HG02642 (cell line): ENCODE measurements at regions not wholly inside any gene's neighbourhood (a gene's known extent, or its start where the extent isn't known, plus 50 kb on each side); places are given as distances from the start of the nearest gene placed in this dataset.

Source experiments
- ATAC-seq: cut with Tn5 transposase; IDR thresholded peaks from one replicate; pipeline ENCODE4 v1.9.1; 2021; ENCODE audit warnings: mild to moderate bottlenecking; ENCODE audit not compliant: unreplicated experiment, poor library complexity

DNA sequence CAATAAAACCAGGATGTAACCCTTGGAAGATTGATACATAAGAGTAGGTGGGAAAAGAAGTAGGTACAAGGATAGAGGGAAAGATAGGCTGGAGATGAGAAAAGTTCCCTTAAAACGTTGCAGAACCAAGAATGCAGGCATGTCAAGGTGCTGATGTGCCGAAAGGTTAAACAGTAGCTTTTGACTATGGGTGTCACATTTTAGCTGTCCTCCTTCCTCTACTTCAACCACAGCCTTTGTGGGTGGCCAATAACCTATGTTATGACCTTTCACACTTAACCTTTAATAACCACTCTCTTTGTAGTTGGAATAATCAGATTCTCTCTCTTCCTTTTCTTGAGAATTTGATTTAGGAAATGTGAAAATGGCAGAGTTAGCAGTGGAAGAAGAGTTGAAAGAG, 184.5 kb upstream of the GAP43 start:
- no peak for ATAC-seq

DNA sequence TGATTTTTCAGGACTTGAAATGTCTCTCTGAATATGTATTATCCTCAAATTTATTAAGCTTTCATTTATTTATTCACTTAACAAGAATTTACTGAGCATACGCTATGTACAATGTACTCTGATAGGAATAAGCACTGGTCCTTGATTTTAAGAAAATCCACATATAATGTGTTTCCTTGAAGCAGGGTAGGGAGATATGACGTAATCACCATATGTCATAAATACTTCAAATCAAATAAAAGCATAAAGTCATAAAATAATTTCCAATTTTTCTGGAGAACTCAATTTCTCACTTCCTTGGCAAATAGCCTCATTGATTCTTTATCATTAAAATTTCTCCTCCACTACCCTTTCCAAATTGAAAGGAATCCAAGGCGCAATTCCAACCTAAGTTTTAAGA, 177.8 kb upstream of the GAP43 start:
- no peak for ATAC-seq

DNA sequence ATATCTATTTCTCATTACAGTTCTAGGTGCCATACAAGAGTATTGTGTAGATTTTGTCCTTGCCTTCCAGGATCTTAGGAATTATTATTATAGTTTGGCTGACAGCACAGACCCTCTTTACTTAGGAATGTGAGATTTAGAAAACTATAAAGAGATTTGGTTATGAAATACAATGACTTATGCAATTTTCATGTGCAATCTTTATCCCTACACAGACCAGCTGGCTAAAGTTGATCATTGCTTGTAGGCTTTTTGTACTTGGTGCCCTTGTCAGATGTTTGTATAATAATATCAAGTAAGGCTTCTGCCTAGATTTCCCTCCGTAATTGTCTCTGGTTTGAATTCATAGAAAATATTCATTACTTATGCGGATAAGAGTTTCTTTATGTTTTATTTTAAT, 174.5 kb upstream of the GAP43 start:
- no peak for ATAC-seq

DNA sequence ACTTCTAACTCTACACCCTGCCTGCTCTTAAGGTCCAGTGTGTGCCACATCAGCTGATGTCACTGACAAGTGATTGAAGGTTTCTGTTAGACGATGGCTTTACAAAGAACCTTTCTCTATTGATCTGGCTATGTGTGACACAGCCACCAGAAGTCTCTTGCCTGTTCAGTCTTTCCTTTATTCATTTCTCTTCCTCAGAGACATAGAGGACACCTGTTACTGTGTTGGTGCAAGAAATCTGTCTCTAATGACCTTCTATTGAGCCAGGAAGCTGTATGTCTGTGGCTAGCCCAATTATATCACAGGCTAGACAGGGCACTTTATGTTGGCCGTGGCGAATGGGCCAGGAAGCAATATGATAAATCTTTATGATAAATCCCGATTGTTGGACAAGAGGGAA, 173.3 kb upstream of the GAP43 start:
- no peak for ATAC-seq

DNA sequence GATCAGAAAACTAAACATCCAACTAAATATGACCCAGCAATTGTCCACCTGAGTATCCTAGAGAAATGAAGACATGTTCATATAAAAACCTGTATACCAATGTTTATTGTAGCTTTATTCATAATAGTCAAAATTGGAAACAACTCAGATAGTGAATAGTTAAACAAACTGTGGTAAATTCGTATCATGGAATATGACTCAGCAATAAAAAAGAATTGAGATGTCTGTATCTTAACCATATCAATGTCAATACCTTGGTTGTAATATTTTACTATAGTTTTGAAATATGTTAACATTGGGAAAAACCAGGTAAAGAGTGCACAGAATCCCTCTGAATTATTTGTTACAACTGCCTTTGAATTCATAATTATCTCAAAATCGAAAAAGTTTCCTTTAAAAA, 159.3 kb upstream of the GAP43 start:
- ATAC-seq: no peak

DNA sequence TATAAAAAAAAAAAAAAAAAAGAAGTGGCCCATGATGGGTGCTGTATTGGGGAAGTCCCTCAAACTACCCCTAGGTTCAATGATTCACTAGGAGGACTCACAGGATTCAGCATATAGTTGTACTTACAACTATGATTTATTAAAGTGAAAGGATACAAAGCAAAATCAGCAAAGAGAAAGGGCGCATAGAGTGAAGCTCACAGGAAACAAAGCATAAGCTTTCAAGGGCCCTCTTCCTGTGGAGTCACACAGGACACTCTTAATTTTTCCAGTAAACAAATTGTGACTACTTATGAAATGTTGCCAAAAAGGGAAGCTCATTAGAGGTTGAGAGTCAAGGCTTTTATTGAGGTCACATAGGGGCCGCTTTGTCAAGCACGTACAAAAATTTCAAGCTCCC, 153.7 kb upstream of the GAP43 start:
- peak; percentile 73 for ATAC-seq

DNA sequence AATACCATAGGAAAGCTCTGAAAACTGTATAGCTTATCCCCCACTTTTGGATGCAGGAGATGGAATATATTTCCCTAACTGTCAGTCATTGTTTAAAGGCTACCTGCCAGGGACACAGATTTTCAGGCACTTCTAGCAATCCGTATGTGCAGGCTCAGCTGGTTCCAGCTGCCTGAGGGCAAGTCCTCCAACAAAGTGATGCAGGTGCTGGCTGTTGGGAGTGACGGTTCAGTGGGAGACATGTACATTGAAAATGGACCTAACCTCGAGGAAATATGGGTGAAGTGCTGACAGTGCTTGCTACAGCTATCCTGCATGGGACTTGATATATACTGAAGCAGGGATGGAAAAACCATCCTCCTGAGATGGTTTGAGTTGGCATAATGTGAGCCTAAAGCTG, 153.1 kb upstream of the GAP43 start:
- ATAC-seq: peak; percentile 22

DNA sequence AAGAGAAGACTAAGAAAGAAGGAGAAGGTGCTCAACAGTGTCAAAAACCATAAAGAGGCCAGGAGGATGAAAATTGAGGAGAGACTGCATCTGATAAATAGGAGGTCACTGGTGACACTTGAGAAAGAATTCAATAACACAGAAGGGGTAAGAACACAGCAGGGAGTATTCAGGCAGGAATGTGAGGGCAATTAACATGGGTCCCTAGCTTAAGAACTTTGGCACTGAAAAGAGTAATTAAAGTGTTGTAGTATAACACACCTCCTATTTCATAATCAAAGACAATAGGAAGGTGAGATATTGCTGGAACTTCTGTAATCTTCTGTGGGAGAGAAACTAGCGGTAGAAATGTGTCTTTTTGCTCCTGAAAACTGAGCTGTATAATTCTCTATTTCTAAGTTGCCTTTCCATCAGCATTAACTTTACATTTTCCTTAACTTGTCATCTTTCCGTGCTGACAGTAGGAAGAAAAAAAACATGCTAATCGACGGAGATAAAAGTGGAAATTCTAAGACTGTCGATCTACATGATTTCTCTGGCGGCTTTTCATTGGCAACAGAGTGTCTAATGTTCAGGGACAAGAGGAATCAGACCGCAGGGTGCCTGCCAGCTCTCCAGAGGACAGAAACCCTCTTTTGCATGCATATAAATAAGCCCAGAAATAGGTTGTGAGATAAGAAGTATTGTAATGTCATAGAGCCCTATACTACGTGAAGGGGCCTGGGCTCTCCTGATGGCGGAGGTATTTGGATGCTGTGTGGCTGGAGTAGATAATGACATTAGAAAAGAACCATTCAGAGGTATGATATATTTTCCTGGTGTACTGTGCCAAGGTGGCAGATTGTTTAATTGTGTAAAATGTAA, 147.9 kb upstream of the GAP43 start:
- no peak for ATAC-seq

DNA sequence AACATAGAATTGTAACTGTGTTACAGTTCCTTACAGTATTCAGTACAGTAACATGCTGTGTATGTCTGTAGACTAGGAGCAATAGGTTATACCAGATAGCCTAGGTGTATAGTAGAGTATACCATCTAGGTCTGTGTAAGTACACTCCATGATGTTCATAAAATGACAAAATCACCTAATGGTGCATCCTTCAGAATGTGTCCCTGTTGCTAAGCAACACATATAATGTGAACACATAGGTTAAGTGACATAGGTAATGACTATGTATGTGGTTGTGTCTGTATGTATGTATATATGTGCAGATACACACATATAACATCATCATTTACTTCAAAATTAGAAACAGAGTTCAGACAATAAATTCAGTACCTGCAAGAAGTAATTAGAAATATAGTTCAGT, 146.8 kb upstream of the GAP43 start:
- ATAC-seq: no peak

DNA sequence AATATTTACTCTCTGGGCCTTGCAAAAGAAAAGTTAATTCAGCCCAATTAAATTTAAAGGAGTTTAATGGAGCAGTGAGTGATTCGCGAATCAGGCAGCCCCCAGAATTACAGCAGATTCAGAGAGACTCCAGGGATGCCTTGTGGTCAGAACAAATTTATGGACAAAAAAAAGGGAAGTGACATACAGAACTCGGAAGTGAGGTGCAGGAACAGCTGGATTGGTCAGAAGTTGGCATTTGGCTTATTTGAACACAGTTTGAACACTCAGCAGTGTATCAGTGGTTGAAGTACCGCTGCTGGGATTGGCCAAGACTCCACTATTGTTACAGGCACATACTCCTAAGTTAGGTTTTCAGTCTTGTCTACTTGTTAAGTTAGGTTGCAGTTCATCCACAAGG, 145.0 kb upstream of the GAP43 start:
- no peak for ATAC-seq

DNA sequence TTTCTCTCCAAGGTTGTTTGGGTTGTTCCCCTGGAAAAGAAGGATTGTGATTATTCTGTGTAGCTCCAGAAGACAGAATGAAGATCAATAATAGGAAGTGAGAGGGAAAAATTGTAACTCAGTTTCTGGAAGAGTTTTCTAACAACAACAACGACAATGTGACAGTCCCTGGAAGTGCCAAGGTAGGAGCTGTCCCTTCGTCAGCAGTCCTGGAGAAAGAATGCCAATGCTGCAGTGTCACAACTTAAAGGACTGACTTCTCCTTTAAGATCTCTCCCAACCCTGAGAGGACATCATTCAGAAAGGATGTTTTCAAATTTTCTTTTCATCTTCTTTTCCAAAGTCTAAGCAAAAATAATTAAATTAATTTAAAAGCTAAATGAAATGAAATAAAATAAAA, 136.4 kb upstream of the GAP43 start:
- no peak for ATAC-seq

DNA sequence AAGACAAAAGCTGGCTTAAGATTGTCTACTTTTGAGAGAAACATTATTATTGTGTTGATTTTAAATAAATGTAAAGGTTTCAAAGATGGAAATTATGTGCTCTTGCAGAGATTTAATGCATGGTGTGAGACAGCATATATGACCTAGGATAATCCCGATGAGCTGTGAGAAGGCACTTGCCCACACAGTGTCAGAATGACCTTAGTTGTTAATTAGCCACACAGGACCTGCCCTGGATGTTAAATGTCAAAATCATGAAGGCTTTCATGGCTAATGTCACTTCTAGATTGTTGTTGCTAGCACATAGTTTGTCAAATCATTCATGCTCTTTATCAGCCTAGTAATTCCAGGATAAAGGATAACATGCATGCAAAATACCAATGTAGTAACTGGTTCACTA, 135.3 kb upstream of the GAP43 start:
- ATAC-seq: no peak

DNA sequence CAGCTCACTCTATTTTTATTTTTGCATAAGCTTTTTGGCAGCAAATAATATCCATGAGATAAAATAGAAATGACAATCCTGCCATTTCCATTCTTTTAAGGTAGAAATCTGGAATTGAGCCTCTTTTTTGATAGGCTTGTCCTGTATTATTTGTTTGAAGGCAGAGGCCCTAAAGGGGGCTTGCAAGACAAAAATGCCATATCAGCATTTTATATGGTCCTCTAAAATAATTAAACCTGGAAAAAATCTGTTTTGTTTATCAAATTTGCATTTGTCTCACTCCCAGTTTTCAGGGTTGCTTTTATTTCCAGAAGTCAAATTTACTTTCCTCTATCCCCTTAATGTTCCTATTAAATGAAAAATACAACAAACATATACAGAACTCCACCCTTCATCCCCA, 134.9 kb upstream of the GAP43 start:
- no peak for ATAC-seq

DNA sequence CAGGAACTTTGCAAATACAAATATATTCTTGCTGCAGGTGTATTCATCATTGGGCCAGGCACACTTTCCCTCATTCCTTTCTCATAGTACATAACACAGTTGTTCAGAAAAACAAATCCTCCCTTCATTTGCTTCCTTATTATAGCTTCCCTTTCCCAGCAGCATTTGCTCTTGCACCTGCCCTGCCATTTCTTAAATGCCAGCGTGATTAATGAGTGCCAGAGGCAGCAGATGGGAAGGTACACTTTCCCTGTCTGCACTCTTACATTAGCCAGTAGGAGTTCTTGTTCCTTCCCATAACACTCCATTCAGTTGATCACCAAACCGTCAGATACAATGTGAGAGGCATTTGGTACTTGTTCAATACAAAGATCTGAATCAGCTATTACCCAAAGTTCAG, 128.5 kb upstream of the GAP43 start:
- no peak for ATAC-seq

DNA sequence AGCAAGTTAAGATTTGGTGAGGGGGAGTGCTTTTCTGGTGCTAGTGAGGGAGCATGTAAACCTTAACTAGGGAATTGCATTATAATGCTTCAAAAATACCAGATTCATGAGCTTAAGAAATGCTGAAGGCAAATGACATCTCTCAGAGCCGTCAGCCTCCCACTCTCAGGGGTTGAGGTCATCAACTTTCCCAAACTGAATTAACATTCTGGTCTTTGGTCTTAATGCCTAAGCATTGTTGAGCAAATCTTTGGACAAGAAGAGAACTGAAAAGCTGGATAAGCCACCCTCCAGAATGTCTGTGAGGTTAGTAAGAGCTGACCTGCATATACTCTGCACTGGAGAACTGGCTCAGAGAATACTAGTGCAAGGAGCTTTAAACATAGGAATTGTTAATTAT, 124.9 kb upstream of the GAP43 start:
- ATAC-seq: no peak

DNA sequence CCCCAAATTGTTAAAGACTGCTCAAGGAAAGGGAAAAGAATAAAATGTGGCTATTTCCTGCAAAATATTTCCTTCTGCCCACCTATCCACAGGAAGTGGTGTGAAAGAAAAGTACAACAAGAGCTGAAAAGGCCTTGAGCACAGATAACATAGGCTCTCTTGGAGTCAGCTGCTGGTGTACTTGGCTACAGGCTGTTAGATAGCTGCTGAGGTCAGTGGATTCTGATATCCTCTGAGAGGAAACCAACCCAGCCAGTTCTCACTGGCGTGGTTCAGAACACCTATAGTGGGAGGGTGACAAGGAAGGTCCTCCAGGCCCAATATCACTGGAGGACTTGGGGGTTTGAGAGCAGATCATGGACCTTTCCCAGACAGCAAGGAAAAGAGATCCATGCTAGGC, 124.4 kb upstream of the GAP43 start:
- no peak for ATAC-seq

DNA sequence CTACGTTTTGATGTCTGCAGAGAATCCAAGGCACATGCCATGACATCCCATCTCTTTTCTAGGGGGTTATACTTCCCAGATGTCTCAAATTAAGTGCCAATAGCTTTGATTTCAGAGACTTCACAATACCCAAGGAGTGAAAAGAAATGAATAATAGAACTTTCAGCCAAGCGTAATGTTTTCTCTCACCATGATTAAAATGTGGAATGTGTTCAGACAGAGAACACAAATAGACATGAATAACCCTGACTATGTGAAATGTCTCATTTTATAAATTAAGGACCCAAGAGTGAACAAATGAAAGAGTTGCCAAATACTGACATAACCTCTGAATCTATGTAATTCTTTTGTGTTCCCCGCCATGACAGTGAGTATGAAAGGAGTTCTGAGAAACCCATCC, 123.6 kb upstream of the GAP43 start:
- ATAC-seq: no peak

DNA sequence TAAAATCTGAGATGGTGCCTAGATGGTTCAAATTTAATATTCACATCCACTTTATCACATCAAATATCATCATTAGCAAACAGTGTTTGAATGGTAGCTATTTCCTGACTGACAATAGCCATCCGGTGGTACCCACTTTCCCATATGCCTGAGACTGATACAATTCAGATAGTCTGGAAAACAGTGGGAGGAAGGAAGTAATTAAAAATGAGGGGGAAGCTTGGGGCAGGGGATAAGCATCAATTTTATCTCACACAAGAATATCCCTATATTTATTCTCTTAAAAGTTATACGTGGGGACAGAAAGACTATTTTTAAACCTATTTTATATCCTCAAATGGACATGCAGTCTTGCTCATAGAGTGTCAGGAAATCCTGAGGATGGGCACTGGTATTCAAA, 122.5 kb upstream of the GAP43 start:
- ATAC-seq: no peak

DNA sequence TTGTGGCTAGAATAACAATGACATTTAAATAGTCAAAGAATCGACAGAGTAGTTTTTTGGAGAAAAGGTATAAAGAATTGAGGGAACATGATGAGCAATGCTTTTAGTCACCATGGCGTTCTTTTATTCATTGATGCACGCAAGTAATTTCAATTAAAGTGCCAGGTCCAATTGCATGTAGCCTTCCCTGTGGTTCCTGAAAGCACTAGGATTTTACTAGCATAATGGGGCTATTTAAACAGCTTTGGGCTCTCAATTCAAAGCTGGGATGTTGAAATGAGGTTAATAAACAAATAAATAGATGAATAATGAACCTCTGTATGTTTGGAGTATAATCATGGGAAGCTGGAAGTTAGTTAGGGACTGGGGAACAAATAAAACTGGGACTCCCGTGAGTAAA, 121.2 kb upstream of the GAP43 start:
- ATAC-seq: no peak

DNA sequence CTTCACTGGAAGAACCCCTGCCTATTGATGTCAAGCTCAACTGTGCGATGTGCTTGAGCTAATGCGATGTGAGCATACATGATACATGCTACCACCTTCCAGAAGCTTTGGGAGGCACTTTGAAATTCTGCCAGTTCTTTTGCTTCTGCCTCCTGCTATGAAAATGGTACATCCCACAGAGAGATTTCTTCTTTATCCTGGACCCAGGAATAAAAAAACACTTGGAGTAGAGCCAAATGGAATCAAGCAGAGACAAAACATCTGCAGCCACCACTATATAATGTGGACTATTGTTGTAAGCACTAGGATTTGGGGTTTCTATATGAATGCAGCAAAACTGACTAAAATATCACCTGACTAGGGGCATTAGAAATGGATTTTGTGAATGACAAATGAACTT, 119.9 kb upstream of the GAP43 start:
- ATAC-seq: no peak

DNA sequence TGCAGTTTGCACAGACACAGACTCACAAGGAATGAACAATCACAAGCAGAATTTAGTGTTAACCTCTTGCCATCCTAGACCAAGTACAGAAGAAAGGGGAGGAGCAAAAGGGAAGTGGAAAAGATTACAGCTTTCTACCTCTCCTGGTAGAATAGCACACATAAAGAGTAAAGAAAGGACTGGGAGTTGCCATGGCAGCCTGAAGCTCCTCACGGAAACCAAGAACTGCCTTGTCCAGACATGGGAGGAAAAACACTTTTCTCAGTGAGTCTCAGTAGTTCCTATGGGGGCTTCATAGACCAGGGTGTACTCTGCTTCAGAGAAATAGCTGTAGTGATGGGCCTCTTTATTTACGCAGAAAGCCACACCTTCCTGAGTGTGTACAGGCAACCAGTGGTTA, 114.7 kb upstream of the GAP43 start:
- ATAC-seq: no peak

DNA sequence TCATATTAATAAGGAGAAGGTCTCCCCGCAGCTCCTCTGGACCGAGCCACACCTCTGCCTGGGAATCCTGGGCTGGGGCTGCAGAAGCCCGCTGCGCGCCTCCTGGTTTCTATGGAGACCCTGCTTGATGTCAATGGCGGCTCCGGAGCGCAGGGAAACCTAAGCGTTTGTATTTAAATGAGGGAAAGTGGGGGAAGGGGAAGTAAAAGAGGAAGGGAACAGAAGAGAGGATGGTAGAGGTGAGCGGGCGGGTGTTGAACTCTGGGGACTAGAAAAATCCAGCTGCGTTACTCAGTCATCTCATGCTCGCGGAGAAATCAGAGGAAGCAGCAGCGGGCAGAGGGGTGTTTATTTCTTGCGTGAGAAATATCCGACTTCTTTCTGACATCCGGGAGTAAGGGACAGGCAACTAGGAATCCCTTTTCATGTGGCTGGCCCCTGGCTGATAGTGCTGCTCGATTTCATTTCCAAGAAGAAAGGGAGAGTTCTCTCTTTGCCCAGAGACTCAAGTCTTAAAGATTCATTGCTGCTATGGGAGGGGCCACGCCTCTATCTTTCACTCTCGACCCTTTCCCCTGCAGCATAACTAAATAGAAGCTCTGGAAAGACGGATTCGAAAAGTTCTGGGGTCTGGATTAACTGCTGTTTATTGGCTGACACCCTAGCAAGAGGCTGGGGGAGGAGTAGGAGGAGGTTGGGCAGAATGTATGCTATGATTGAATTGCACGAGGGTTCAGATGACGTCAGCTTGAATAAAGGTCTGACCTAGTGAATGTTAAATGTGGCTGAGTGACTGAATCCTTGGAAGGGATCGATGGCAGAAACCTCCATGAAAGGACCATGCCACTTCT, 110.5 kb upstream of the GAP43 start:
- no peak for ATAC-seq
